ENCODE measurements at regions not wholly inside any gene's neighbourhood (a gene's known extent, or its start where the extent isn't known, plus 50 kb on each side); places are given as distances from the start of the nearest gene placed in this dataset.

- H4K20me1 ChIP-seq (ENCODE audit: control insufficient read depth, insufficient read depth, low read depth, low read length) = no peaks in the 10 kb centered on the region
- H3F3A ChIP-seq (ENCODE audit: control insufficient read depth, insufficient read depth) = no peaks in the 10 kb centered on the region
- H3K36me3 ChIP-seq (ENCODE audit: control insufficient read depth, low read length) = no peaks in the 10 kb centered on the region
- no peaks in the 10 kb centered on the region for H3K4me1 ChIP-seq (ENCODE audit: control insufficient read depth, low read length)
- no peak overlapping the region for H3K27ac ChIP-seq (ENCODE audit: low read depth, low read length)
- no peaks in the 10 kb centered on the region for H3K79me2 ChIP-seq (ENCODE audit: control insufficient read depth, low read length)
- no peak for TF ChIP-seq EZH2phosphoT487 (IDR thresholded peaks at IDR 0.05; ENCODE audit: borderline replicate concordance, low read length)
- no peak for TF ChIP-seq CTCF (IDR thresholded peaks at IDR 0.05; ENCODE audit: low read depth, low read length, poor library complexity, severe bottlenecking)
- H3K4me3 ChIP-seq (ENCODE audit: low read length) = no peak overlapping the region
- H3K9me3 ChIP-seq (ENCODE audit: control insufficient read depth, insufficient read depth, low read length) = no peaks in the 10 kb centered on the region
- H3K9me2 ChIP-seq (replicated peaks; ENCODE audit: control insufficient read depth, low read length) = no peaks in the 10 kb centered on the region
- no peaks in the 10 kb centered on the region for H3K27me3 ChIP-seq (ENCODE audit: control insufficient read depth, low read length)
- H3K4me2 ChIP-seq (ENCODE audit: low read length) = no peak overlapping the region
Measured at GRCh38 chr6:23994013-23994412, 132.0 kb upstream of the NRSN1 start.

GRCh38 chr6:24004062-24004461 is 122.0 kb upstream of the NRSN1 start:
- TF ChIP-seq EZH2phosphoT487 (IDR thresholded peaks at IDR 0.05; ENCODE audit: borderline replicate concordance, low read length) = no peak
- TF ChIP-seq CTCF (IDR thresholded peaks at IDR 0.05; ENCODE audit: low read depth, low read length, poor library complexity, severe bottlenecking) = no peak
- no peaks in the 10 kb centered on the region for H3K36me3 ChIP-seq (ENCODE audit: control insufficient read depth, low read length)
- no peaks in the 10 kb centered on the region for H3K4me1 ChIP-seq (ENCODE audit: control insufficient read depth, low read length)
- H3K9me3 ChIP-seq (ENCODE audit: control insufficient read depth, insufficient read depth, low read length) = no peaks in the 10 kb centered on the region
- no peaks in the 10 kb centered on the region for H3K27me3 ChIP-seq (ENCODE audit: control insufficient read depth, low read length)
- H3F3A ChIP-seq (ENCODE audit: control insufficient read depth, insufficient read depth) = no peaks in the 10 kb centered on the region
- H3K4me2 ChIP-seq (ENCODE audit: low read length) = no peak overlapping the region
- H4K20me1 ChIP-seq (ENCODE audit: control insufficient read depth, insufficient read depth, low read depth, low read length) = no peaks in the 10 kb centered on the region
- no peak overlapping the region for H3K4me3 ChIP-seq (ENCODE audit: low read length)
- H3K27ac ChIP-seq (ENCODE audit: low read depth, low read length) = no peak overlapping the region
- no peaks in the 10 kb centered on the region for H3K9me2 ChIP-seq (replicated peaks; ENCODE audit: control insufficient read depth, low read length)
- H3K79me2 ChIP-seq (ENCODE audit: control insufficient read depth, low read length) = no peaks in the 10 kb centered on the region

- no peak overlapping the region for H3K4me3 ChIP-seq (ENCODE audit: low read length)
- TF ChIP-seq CTCF (IDR thresholded peaks at IDR 0.05; ENCODE audit: low read depth, low read length, poor library complexity, severe bottlenecking) = no peak
- TF ChIP-seq EZH2phosphoT487 (IDR thresholded peaks at IDR 0.05; ENCODE audit: borderline replicate concordance, low read length) = no peak
- no peaks in the 10 kb centered on the region for H3K9me2 ChIP-seq (replicated peaks; ENCODE audit: control insufficient read depth, low read length)
- H3K36me3 ChIP-seq (ENCODE audit: control insufficient read depth, low read length) = no peaks in the 10 kb centered on the region
- H3K27me3 ChIP-seq (ENCODE audit: control insufficient read depth, low read length) = no peaks in the 10 kb centered on the region
- H3K9me3 ChIP-seq (ENCODE audit: control insufficient read depth, insufficient read depth, low read length) = no peaks in the 10 kb centered on the region
- H4K20me1 ChIP-seq (ENCODE audit: control insufficient read depth, insufficient read depth, low read depth, low read length) = no peaks in the 10 kb centered on the region
- no peak overlapping the region for H3K4me2 ChIP-seq (ENCODE audit: low read length)
- no peaks in the 10 kb centered on the region for H3K4me1 ChIP-seq (ENCODE audit: control insufficient read depth, low read length)
- H3F3A ChIP-seq (ENCODE audit: control insufficient read depth, insufficient read depth) = no peaks in the 10 kb centered on the region
- no peak overlapping the region for H3K27ac ChIP-seq (ENCODE audit: low read depth, low read length)
- no peaks in the 10 kb centered on the region for H3K79me2 ChIP-seq (ENCODE audit: control insufficient read depth, low read length)
Measured at GRCh38 chr6:24004659-24005058, 121.4 kb upstream of the NRSN1 start.

- H3K4me1 ChIP-seq (ENCODE audit: control insufficient read depth, low read length) = no peaks in the 10 kb centered on the region
- H4K20me1 ChIP-seq (ENCODE audit: control insufficient read depth, insufficient read depth, low read depth, low read length) = no peaks in the 10 kb centered on the region
- H3F3A ChIP-seq (ENCODE audit: control insufficient read depth, insufficient read depth) = no peaks in the 10 kb centered on the region
- H3K36me3 ChIP-seq (ENCODE audit: control insufficient read depth, low read length) = no peaks in the 10 kb centered on the region
- no peak overlapping the region for H3K27ac ChIP-seq (ENCODE audit: low read depth, low read length)
- no peaks in the 10 kb centered on the region for H3K9me3 ChIP-seq (ENCODE audit: control insufficient read depth, insufficient read depth, low read length)
- TF ChIP-seq EZH2phosphoT487 (IDR thresholded peaks at IDR 0.05; ENCODE audit: borderline replicate concordance, low read length) (no peak), CTCF (IDR thresholded peaks at IDR 0.05; ENCODE audit: low read depth, low read length, poor library complexity, severe bottlenecking) (no peak)
- no peak overlapping the region for H3K4me2 ChIP-seq (ENCODE audit: low read length)
- H3K27me3 ChIP-seq (ENCODE audit: control insufficient read depth, low read length) = no peaks in the 10 kb centered on the region
- no peaks in the 10 kb centered on the region for H3K79me2 ChIP-seq (ENCODE audit: control insufficient read depth, low read length)
- no peak overlapping the region for H3K4me3 ChIP-seq (ENCODE audit: low read length)
- H3K9me2 ChIP-seq (replicated peaks; ENCODE audit: control insufficient read depth, low read length) = no peaks in the 10 kb centered on the region
Measured at GRCh38 chr6:24006254-24006653, 119.8 kb upstream of the NRSN1 start.

Measured in DOHH2 (cell line).